HL-60 (cell line): ENCODE measurements at regions not wholly inside any gene's neighbourhood (a gene's known extent, or its start where the extent isn't known, plus 50 kb on each side); places are given as distances from the start of the nearest gene placed in this dataset.

Experiments
- DNase-seq, 2 experiments: peaks; one replicate each; pipeline ENCODE4 v3.0.0-alpha.2; 2010 to 2020; ENCODE audit warnings: low read depth in 1 of 2, low spot score in 1 of 2
- H3K27ac ChIP-seq: fragments of 250-450 bp; sonication (Bioruptor Pico); replicated peaks from 2 replicates; pipeline ENCODE4 v1.5.1; 2020; ENCODE audit warnings: mild to moderate bottlenecking, moderate library complexity
- H3K27me3 ChIP-seq: fragments of 250-450 bp; sonication (Bioruptor Pico); 2 replicates; pipeline ENCODE4 v1.5.1; 2021; ENCODE audit warnings: mild to moderate bottlenecking, moderate library complexity; ENCODE audit not compliant: insufficient read depth, poor library complexity, severe bottlenecking
- H3K4me3 ChIP-seq: replicated peaks from 2 replicates; pipeline ENCODE4 v1.5.1; 2011; ENCODE audit warnings: mild to moderate bottlenecking, control low read depth, low read length; ENCODE audit not compliant: insufficient read depth
- GABPA ChIP-seq: IDR thresholded peaks from 2 replicates; pipeline ENCODE4 v1.6.1; 2012; ENCODE audit warnings: low read depth
- POLR2AphosphoS5 ChIP-seq: IDR thresholded peaks from 2 replicates; pipeline ENCODE4 v1.6.1; 2012; ENCODE audit warnings: low read depth
- SPI1 ChIP-seq: IDR thresholded peaks from 2 replicates; pipeline ENCODE4 v1.6.1; 2012; ENCODE audit warnings: low read depth, mild to moderate bottlenecking, borderline replicate concordance
- TF ChIP-seq, protein P1 (sequence below): IDR thresholded peaks from 2 replicates; pipeline ENCODE4 v1.6.1; 2012; ENCODE audit warnings: low read depth; ENCODE audit not compliant: insufficient replicate concordance
- TF ChIP-seq, protein P2 (sequence below): IDR thresholded peaks from one replicate; pipeline ENCODE4 v1.5.1; 2011; ENCODE audit warnings: low read length, control low read depth, inconsistent platforms; ENCODE audit not compliant: insufficient read depth

DNA sequence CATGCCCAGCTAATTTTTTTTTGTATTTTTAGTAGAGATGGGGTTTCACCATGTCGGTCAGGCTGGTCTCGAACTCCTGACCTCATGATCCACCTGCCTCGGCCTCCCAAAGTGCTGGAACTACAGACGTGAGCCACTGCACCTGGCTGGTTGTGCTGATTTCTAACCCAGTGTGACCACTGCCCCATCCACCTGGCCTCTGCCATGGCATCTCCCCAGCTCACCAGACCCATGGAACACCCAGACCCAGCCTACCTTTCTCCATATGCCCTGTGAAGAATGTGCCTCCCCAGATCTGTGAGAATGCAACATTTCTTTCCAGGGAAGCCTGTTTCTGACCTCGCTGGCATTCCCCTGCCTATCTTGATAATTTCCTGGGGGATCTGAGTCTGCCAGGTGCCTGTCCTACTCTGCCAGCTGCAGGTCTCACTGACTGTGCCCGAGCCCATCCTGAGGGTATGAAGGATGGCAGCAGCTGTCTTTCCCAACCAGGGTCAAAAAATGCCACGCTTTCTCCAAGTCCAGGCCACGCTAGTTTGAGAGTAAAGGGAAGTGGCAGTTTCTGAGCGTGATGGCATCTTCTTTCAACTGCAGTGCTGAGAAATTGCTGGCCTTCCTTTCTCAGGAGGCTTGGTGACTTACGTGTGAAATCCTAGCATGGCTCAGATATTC, 324.4 kb upstream of the ZNF32 start:
- TF ChIP-seq POLR2AphosphoS5 (no peak), GABPA (no peak), SPI1 (no peak)
- TF ChIP-seq, protein P1, sequence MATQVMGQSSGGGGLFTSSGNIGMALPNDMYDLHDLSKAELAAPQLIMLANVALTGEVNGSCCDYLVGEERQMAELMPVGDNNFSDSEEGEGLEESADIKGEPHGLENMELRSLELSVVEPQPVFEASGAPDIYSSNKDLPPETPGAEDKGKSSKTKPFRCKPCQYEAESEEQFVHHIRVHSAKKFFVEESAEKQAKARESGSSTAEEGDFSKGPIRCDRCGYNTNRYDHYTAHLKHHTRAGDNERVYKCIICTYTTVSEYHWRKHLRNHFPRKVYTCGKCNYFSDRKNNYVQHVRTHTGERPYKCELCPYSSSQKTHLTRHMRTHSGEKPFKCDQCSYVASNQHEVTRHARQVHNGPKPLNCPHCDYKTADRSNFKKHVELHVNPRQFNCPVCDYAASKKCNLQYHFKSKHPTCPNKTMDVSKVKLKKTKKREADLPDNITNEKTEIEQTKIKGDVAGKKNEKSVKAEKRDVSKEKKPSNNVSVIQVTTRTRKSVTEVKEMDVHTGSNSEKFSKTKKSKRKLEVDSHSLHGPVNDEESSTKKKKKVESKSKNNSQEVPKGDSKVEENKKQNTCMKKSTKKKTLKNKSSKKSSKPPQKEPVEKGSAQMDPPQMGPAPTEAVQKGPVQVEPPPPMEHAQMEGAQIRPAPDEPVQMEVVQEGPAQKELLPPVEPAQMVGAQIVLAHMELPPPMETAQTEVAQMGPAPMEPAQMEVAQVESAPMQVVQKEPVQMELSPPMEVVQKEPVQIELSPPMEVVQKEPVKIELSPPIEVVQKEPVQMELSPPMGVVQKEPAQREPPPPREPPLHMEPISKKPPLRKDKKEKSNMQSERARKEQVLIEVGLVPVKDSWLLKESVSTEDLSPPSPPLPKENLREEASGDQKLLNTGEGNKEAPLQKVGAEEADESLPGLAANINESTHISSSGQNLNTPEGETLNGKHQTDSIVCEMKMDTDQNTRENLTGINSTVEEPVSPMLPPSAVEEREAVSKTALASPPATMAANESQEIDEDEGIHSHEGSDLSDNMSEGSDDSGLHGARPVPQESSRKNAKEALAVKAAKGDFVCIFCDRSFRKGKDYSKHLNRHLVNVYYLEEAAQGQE = no peak
- TF ChIP-seq, protein P2, sequence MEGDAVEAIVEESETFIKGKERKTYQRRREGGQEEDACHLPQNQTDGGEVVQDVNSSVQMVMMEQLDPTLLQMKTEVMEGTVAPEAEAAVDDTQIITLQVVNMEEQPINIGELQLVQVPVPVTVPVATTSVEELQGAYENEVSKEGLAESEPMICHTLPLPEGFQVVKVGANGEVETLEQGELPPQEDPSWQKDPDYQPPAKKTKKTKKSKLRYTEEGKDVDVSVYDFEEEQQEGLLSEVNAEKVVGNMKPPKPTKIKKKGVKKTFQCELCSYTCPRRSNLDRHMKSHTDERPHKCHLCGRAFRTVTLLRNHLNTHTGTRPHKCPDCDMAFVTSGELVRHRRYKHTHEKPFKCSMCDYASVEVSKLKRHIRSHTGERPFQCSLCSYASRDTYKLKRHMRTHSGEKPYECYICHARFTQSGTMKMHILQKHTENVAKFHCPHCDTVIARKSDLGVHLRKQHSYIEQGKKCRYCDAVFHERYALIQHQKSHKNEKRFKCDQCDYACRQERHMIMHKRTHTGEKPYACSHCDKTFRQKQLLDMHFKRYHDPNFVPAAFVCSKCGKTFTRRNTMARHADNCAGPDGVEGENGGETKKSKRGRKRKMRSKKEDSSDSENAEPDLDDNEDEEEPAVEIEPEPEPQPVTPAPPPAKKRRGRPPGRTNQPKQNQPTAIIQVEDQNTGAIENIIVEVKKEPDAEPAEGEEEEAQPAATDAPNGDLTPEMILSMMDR = no peak
- DNase-seq = no peak
- H3K27ac ChIP-seq = no peak overlapping the region
- H3K27me3 ChIP-seq = peaks cover 5% of the 10 kb centered on the region
- no peak overlapping the region for H3K4me3 ChIP-seq

DNA sequence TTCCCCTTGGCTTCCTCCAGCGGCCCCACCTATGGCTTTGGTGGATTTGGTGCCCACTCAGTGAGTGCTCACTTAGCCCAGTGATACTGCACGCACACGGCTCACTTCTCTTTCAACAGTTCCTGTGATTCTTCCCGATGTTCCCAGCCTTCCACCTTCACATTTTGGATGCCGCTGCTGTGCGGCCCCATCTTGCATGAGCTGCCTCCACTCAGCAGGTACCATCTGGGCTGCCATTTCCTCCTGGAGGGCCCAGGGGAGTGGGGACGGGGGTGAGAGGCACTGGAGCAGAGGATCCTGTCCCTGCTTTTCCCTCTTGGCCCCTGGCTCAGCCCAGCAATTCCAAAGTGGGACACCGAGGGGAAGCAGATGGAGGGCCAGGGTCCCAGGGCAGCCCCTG, 323.3 kb upstream of the ZNF32 start:
- H3K27me3 ChIP-seq = peaks cover 5% of the 10 kb centered on the region
- TF ChIP-seq SPI1 (no peak), GABPA (no peak), POLR2AphosphoS5 (no peak)
- TF ChIP-seq, protein P1 = no peak
- TF ChIP-seq, protein P2 = no peak
- H3K27ac ChIP-seq = no peak overlapping the region
- H3K4me3 ChIP-seq = no peak overlapping the region
- no peak for DNase-seq

DNA sequence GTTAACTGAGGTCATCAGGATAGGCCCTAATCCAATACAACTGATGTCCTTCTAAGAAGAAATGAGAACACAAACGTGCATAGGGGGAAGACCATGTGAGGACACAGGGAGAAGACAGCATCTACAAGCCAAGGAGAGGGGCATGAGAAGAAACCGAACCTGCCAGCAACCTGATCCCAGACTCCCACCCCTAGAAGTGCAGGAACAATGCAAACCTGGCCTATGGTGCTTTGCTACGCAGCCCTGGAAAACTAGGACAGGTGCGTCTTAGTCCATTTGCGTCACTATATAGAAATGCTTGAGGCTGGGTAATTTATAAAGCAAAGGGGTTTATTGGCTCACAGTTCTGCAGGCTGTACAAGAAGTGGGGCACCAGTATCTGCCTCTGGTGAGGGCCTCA, 322.6 kb upstream of the ZNF32 start:
- peaks cover 5% of the 10 kb centered on the region for H3K27me3 ChIP-seq
- TF ChIP-seq GABPA = no peak
- TF ChIP-seq POLR2AphosphoS5 = no peak
- TF ChIP-seq, protein P2 = no peak
- TF ChIP-seq, protein P1 = no peak
- TF ChIP-seq SPI1 = no peak

More for the DNA sequence above, 322.6 kb upstream of the ZNF32 start:
- no peak overlapping the region for H3K27ac ChIP-seq
- no peak for DNase-seq
- no peak overlapping the region for H3K4me3 ChIP-seq
